Tibial nerve (tissue), 4 donors: ENCODE measurements at regions not wholly inside any gene's neighbourhood (a gene's known extent, or its start where the extent isn't known, plus 50 kb on each side); places are given as distances from the start of the nearest gene placed in this dataset.

ENCODE experiments used
- DNase-seq, 2 donors: peaks; one replicate each; pipeline ENCODE4 v3.0.0-alpha.2; 2019; ENCODE audit warnings: low spot score in 2 of 2
- H3K27ac ChIP-seq, 4 donors: fragments of 200-600 bp; sonication (generic) in 3 of 4; one replicate each; pipeline ENCODE4 v1.5.1; 2017 to 2019; ENCODE audit warnings: mild to moderate bottlenecking in 1 of 4
- H3K27me3 ChIP-seq, 2 donors: fragments of 200-600 bp; sonication (generic) in 1 of 2; one replicate each; pipeline versions ENCODE4 v1.5.1 to v1.6.0; 2017 to 2019
- H3K36me3 ChIP-seq, 3 donors: fragments of 200-600 bp; sonication (generic); one replicate each; pipeline ENCODE4 v1.5.1; 2018 to 2019
- H3K4me1 ChIP-seq, 4 donors: fragments of 200-600 bp; sonication (generic) in 3 of 4; one replicate each; pipeline ENCODE4 v1.5.1; 2017 to 2019
- H3K4me3 ChIP-seq, 4 donors: fragments of 200-600 bp; sonication (generic) in 3 of 4; one replicate each; pipeline ENCODE4 v1.5.1; 2017 to 2019; ENCODE audit warnings: mild to moderate bottlenecking in 1 of 4, moderate library complexity in 1 of 4
- H3K9me3 ChIP-seq, 4 donors: fragments of 200-600 bp; sonication (generic) in 3 of 4; one replicate each; pipeline ENCODE4 v1.5.1; 2017 to 2019
- CTCF ChIP-seq, 5 experiments: fragments of 200-600 bp in 3 of 5; fragments of 450-650 bp in 2 of 5; sonication (generic) in 3 of 5; IDR thresholded peaks; one replicate each; pipeline ENCODE4 v1.5.1; 2016 to 2019; ENCODE audit warnings: antibody characterized with exemption in 5 of 5, mild to moderate bottlenecking in 3 of 5, moderate library complexity in 2 of 5
- EP300 ChIP-seq, 2 donors: sonication (generic); formaldehyde crosslinking; IDR thresholded peaks; one replicate each; pipeline ENCODE4 v1.6.1; 2017; ENCODE audit warnings: antibody characterized with exemption in 2 of 2, mild to moderate bottlenecking in 1 of 2
- POLR2A ChIP-seq, 2 donors: fragments of 450-650 bp; IDR thresholded peaks; one replicate each; pipeline ENCODE4 v1.6.1; 2017; ENCODE audit warnings: antibody characterized with exemption in 2 of 2, mild to moderate bottlenecking in 2 of 2, moderate library complexity in 2 of 2
- WGBS, 2 donors: methylation state at CpG; one replicate each; pipeline ENCODE4 v1.1.5; 2018; 5-methylcytosine and 5-hydroxymethylcytosine counted together

GRCh38 chr6:140252099-140252498 lies 877.7 kb upstream of the CITED2 start:
- no peaks in the 10 kb centered on the region for H3K9me3 ChIP-seq
- no peak overlapping the region for H3K27ac ChIP-seq
- no peaks in the 10 kb centered on the region for H3K4me1 ChIP-seq
- DNase-seq, result no peak
- H3K27me3 ChIP-seq, result no peaks in the 10 kb centered on the region
- H3K4me3 ChIP-seq, result no peak overlapping the region
- H3K36me3 ChIP-seq, result no peaks in the 10 kb centered on the region
- TF ChIP-seq EP300 (IDR thresholded peaks at IDR 0.05) (no peak), POLR2A (IDR thresholded peaks at IDR 0.05) (no peak), CTCF (IDR thresholded peaks at IDR 0.05) (no peak)
- WGBS, 2 donors, result 79 to 98% methylated on average over 2 of the region's 2 CpGs

- Histone ChIP-seq H3K36me3 (no peaks in the 10 kb centered on the region), H3K4me1 (no peaks in the 10 kb centered on the region), H3K27me3 (no peaks in the 10 kb centered on the region), H3K27ac (no peak overlapping the region), H3K4me3 (no peak overlapping the region), H3K9me3 (no peaks in the 10 kb centered on the region)
- 82 to 85% methylated on average over 8 of the region's 8 CpGs for WGBS, 2 donors
- DNase-seq, result no peak
- TF ChIP-seq EP300 (IDR thresholded peaks at IDR 0.05), result no peak
- no peak for TF ChIP-seq CTCF (IDR thresholded peaks at IDR 0.05)
- TF ChIP-seq POLR2A (IDR thresholded peaks at IDR 0.05), result no peak
These were observed 871.0 kb upstream of the CITED2 start for GRCh38 chr6:140245296-140246040.

- no peaks in the 10 kb centered on the region for H3K36me3 ChIP-seq
- no peaks in the 10 kb centered on the region for H3K4me1 ChIP-seq
- no peak for DNase-seq
- TF ChIP-seq CTCF (IDR thresholded peaks at IDR 0.05) (no peak), EP300 (IDR thresholded peaks at IDR 0.05) (no peak), POLR2A (IDR thresholded peaks at IDR 0.05) (no peak)
- H3K9me3 ChIP-seq, result peaks cover 0 to 13% (median 0%) of the 10 kb centered on the region in 4 donors
- H3K27me3 ChIP-seq, result no peaks in the 10 kb centered on the region
- 59 to 68% methylated on average over 3 of the region's 3 CpGs for WGBS, 2 donors
- no peak overlapping the region for H3K4me3 ChIP-seq
- H3K27ac ChIP-seq, result no peak overlapping the region
These were observed 862.8 kb upstream of the CITED2 start for GRCh38 chr6:140237251-140237650.

- Histone ChIP-seq H3K27ac (no peak overlapping the region), H3K27me3 (no peaks in the 10 kb centered on the region), H3K9me3 (peaks cover 0 to 15% (median 0%) of the 10 kb centered on the region in 4 donors), H3K36me3 (no peaks in the 10 kb centered on the region), H3K4me1 (no peaks in the 10 kb centered on the region), H3K4me3 (no peak overlapping the region)
- TF ChIP-seq POLR2A (IDR thresholded peaks at IDR 0.05), result no peak
- TF ChIP-seq EP300 (IDR thresholded peaks at IDR 0.05), result no peak
- TF ChIP-seq CTCF (IDR thresholded peaks at IDR 0.05), result no peak
- no peak for DNase-seq
- WGBS, 2 donors, result 66 to 80% methylated on average over 3 of the region's 3 CpGs
These were observed 862.3 kb upstream of the CITED2 start for GRCh38 chr6:140236732-140237131.

GRCh38 chr6:140230282-140230681 lies 855.8 kb upstream of the CITED2 start:
- H3K27me3 ChIP-seq, result no peaks in the 10 kb centered on the region
- TF ChIP-seq POLR2A (IDR thresholded peaks at IDR 0.05), result no peak
- no peak for TF ChIP-seq CTCF (IDR thresholded peaks at IDR 0.05)
- TF ChIP-seq EP300 (IDR thresholded peaks at IDR 0.05), result no peak
- H3K36me3 ChIP-seq, result no peaks in the 10 kb centered on the region
- no peak for DNase-seq
- no peak overlapping the region for H3K4me3 ChIP-seq
- 31 to 56% methylated on average over 1 to 2 of the region's 2 CpGs for WGBS, 2 donors
- peaks cover 0 to 15% (median 0%) of the 10 kb centered on the region in 4 donors for H3K9me3 ChIP-seq
- H3K4me1 ChIP-seq, result no peaks in the 10 kb centered on the region
- no peak overlapping the region for H3K27ac ChIP-seq
